SHP77 treated with DMSO at 0.1 percent for 48 hours (cell line): ENCODE measurements at regions not wholly inside any gene's neighbourhood (a gene's known extent, or its start where the extent isn't known, plus 50 kb on each side); places are given as distances from the start of the nearest gene placed in this dataset.
"Not testable (repeated sequence)": the region's sequence is repeated elsewhere in the genome, so short reads cannot be mapped to it uniquely, and the experiment has no call there.

Source experiments
- DNase-seq: peaks from one replicate; lab custom pipeline; 2025; lab: John Stamatoyannopoulos, UW

GRCh38 chr9:97773723-97774122, 76.6 kb upstream of the XPA start:
- DNase-seq = no peak

- DNase-seq = no peak
These were observed 77.5 kb upstream of the XPA start for GRCh38 chr9:97774673-97775072.

GRCh38 chr9:97778740-97779139, 74.3 kb upstream of the FOXE1 start:
- DNase-seq = not testable (repeated sequence)

GRCh38 chr9:97779608-97780007, 73.4 kb upstream of the FOXE1 start:
- DNase-seq = no peak

- DNase-seq = no peak
These were observed 71.1 kb upstream of the FOXE1 start for GRCh38 chr9:97781902-97782301.

- DNase-seq = no peak
These were observed 66.7 kb upstream of the FOXE1 start for GRCh38 chr9:97786341-97786740.

GRCh38 chr9:97787551-97787950, 65.5 kb upstream of the FOXE1 start:
- no peak for DNase-seq

- DNase-seq = no peak
These were observed 64.0 kb upstream of the FOXE1 start for GRCh38 chr9:97788763-97789663.

- DNase-seq = no peak
These were observed 62.5 kb upstream of the FOXE1 start for GRCh38 chr9:97790542-97790941.

GRCh38 chr9:97791542-97791941, 61.5 kb upstream of the FOXE1 start:
- no peak for DNase-seq

- DNase-seq = no peak
These were observed 60.0 kb upstream of the FOXE1 start for GRCh38 chr9:97793067-97793466.

- DNase-seq = no peak
These were observed 58.4 kb upstream of the FOXE1 start for GRCh38 chr9:97794666-97795065.

- not testable (repeated sequence) for DNase-seq
These were observed 56.9 kb upstream of the FOXE1 start for GRCh38 chr9:97796176-97796575.

GRCh38 chr9:97801180-97801579, 51.8 kb upstream of the FOXE1 start:
- DNase-seq = no peak

GRCh38 chr9:97802276-97802675, 50.8 kb upstream of the FOXE1 start:
- no peak for DNase-seq

- DNase-seq = peak; percentile 18
These were observed 49.6 kb upstream of the FOXE1 start for GRCh38 chr9:97803167-97804058.
